ENCODE measurements at regions not wholly inside any gene's neighbourhood (a gene's known extent, or its start where the extent isn't known, plus 50 kb on each side); places are given as distances from the start of the nearest gene placed in this dataset.
"Not testable (repeated sequence)": the region's sequence is repeated elsewhere in the genome, so short reads cannot be mapped to it uniquely, and the experiment has no call there.

DNA sequence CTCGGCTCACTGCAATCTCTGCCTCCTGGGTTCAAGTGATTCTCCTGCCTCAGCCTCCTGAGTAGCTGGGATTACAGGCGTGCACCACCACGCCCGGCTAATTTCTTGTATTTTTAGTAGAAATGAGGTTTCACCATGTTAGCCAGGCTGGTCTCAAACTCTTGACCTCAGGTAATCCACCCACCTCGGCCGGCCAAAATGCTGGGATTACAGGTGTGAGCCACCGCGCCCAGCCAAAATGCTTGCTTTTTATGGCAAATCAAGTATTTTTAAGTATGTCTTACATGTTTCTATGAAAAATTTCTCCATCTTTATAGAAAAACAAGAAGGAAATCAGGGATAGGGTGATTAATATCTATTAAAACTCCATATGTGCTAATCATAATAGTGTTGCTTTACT is 959.1 kb downstream of the EPHA4 start:
- CTCF ChIA-PET: not testable (repeated sequence)

DNA sequence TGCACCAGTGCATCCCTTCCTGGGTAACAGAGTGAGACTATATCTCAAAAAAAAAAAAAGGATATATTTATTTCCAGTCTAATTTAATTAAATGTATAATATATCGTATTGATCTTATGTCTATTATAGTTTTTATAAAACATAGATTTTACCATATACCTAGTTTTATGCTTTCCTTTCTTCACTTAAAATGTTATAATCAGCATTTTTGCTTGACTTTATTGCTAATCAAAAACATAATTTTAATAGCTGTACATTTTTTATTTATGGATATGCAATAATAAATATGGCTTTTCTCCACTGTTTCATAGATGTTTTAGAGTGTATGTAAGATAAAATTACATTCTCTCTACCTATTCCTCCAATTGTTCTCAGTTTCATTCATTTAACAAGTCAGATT is 958.0 kb downstream of the EPHA4 start:
- H3K4me3 Mint-ChIP-seq: no peak overlapping the region
- ChIA-PET CTCF (no interaction called here), POLR2A (no interaction called here)
- H3K9me3 Mint-ChIP-seq (ENCODE audit: insufficient read depth): no peaks in the 10 kb centered on the region
- no peaks in the 10 kb centered on the region for H3K4me1 Mint-ChIP-seq (ENCODE audit: low read depth)
- no peaks in the 10 kb centered on the region for H3K27me3 Mint-ChIP-seq (ENCODE audit: low read depth)
- H3K36me3 Mint-ChIP-seq (ENCODE audit: low read depth): no peaks in the 10 kb centered on the region
- ATAC-seq: no peak
- no peak for DNase-seq
- no peak overlapping the region for H3K27ac Mint-ChIP-seq

More for the DNA sequence above, 959.1 kb downstream of the EPHA4 start:
- POLR2A ChIA-PET; H3K4me1 Mint-ChIP-seq (ENCODE audit: low read depth); ATAC-seq; H3K27ac Mint-ChIP-seq; H3K4me3 Mint-ChIP-seq; DNase-seq; H3K36me3 Mint-ChIP-seq (ENCODE audit: low read depth); H3K27me3 Mint-ChIP-seq (ENCODE audit: low read depth); H3K9me3 Mint-ChIP-seq (ENCODE audit: insufficient read depth): not testable (repeated sequence)

DNA sequence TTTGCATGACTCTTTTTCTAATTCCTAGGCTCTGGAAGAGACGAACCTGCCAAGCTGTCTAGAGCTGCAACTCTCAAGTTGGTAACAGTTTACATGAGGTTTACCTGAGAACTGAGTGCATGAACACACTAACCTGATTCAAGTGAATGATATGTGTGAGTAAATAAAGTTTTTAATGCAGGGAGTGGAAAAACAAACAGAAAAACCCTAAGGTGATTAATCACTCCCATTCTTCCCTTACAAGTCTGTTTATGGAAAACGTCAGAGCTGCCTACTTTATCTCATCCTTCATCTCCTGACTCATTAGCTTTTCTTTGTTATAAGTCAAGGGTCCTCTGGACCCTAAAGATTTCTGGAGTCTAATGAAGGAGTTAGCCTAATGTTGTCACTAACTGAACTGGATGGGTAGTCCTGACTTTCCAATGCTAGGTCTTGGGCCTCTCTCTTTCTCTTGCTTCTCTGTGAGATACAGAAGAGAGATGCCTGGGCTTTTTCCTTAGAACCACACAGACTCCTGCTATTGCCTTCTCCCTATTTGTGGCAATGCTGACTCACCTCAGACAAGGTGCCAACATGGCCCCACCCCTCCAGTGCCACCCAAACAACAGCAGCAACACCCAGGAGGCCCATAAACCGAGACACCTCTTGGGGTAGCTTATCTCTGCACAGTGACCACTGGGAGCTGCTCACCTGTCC is 952.4 kb downstream of the EPHA4 start:
- Mint-ChIP-seq H3K4me1 (ENCODE audit: low read depth) (no peaks in the 10 kb centered on the region), H3K27ac (no peak overlapping the region), H3K36me3 (ENCODE audit: low read depth) (no peaks in the 10 kb centered on the region), H3K27me3 (ENCODE audit: low read depth) (no peaks in the 10 kb centered on the region), H3K4me3 (no peak overlapping the region), H3K9me3 (ENCODE audit: insufficient read depth) (no peaks in the 10 kb centered on the region)
- CTCF ChIA-PET: no interaction called here
- POLR2A ChIA-PET: no interaction called here
- ATAC-seq (no peak), DNase-seq (no peak)

DNA sequence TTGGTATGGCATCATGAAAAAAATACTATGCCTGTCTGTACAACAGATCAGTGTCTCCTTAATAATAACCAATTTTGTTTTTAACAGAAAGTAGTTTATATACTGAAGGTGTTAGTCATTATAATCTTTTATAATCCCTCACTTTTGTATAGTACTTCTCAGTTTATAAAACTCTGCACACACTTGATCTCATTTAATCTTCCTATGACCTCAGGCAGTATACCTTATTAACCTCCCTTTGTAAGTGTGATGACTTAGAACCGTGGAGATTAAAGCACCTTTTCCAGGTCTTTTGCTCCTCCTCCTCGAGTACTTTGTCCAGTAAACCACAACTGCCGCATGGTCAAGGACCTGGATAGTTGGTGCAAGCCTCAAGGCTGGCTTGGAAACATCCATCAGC is 945.5 kb downstream of the EPHA4 start:
- no peak for ATAC-seq
- no peaks in the 10 kb centered on the region for H3K36me3 Mint-ChIP-seq (ENCODE audit: low read depth)
- no peak overlapping the region for H3K4me3 Mint-ChIP-seq
- no peaks in the 10 kb centered on the region for H3K27me3 Mint-ChIP-seq (ENCODE audit: low read depth)
- DNase-seq: no peak
- no peaks in the 10 kb centered on the region for H3K9me3 Mint-ChIP-seq (ENCODE audit: insufficient read depth)
- H3K27ac Mint-ChIP-seq: no peak overlapping the region
- POLR2A ChIA-PET: no interaction called here
- CTCF ChIA-PET: no interaction called here
- no peaks in the 10 kb centered on the region for H3K4me1 Mint-ChIP-seq (ENCODE audit: low read depth)

DNA sequence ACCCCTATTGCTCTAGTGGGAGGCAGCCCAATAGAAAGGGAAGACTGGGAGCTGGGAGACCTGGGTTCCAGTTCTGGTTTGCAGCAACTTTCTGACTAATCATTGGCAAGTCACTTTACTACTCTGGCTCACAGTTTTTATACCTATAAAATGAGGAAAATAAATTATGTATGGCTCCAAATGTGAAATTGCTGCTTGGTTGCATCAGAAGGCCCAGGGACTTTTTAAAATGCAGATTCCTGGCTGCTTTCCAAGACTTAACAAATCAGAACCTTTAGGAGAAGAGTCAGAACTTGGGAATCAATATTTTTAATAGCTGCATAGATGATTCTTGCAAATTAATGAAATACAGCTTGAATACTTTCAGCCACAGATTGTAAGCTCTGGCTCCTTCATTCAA is 943.9 kb downstream of the EPHA4 start:
- ATAC-seq (no peak), DNase-seq (no peak)
- Mint-ChIP-seq H3K36me3 (ENCODE audit: low read depth) (no peaks in the 10 kb centered on the region), H3K4me3 (no peak overlapping the region), H3K4me1 (ENCODE audit: low read depth) (no peaks in the 10 kb centered on the region), H3K27ac (no peak overlapping the region), H3K9me3 (ENCODE audit: insufficient read depth) (no peaks in the 10 kb centered on the region), H3K27me3 (ENCODE audit: low read depth) (no peaks in the 10 kb centered on the region)
- POLR2A ChIA-PET: no interaction called here
- CTCF ChIA-PET: no interaction called here

DNA sequence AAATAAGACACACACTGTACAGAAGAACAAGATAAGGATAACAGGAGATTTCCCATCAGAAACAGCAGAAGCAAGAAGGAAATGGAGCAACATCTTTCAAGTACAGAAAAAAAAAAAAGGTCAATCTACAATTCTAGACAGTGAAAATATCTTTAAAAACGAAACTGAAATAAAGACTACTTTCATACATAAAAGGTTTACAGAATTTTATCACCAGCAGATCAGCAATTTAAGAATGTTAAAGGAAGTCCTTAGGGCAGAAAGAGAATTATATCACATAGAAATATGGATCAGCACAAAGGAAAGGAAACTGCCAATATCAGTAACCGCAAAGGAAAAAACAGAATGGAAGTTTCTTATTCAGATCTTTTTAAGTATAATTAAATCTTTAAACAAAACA is 931.0 kb downstream of the EPHA4 start:
- ChIA-PET CTCF (no interaction called here), POLR2A (no interaction called here)
- Mint-ChIP-seq H3K27me3 (ENCODE audit: low read depth) (no peaks in the 10 kb centered on the region), H3K27ac (no peak overlapping the region), H3K4me1 (ENCODE audit: low read depth) (no peaks in the 10 kb centered on the region), H3K9me3 (ENCODE audit: insufficient read depth) (no peaks in the 10 kb centered on the region), H3K4me3 (no peak overlapping the region), H3K36me3 (ENCODE audit: low read depth) (no peaks in the 10 kb centered on the region)
- DNase-seq (no peak), ATAC-seq (no peak)

DNA sequence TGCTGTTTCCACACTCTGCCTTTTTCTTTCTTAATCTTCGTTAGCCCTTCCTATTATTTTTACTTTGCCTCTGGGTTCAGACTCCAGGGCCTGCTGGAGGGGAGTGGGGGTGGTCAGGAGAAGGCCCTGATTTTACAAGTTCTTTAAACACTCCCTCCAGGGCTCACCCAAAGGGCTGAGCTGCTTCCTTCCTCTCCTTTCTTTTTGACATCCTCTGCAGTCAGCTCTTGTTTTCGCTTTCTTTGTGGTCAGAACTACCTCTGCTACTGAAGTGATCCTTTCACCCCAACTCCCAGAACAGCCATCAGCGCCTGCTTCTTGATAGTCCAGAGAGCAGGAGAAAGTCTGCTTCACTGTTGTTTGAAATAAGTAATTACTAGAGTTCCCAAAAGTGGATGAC is 925.7 kb downstream of the EPHA4 start:
- H3K27ac Mint-ChIP-seq: no peak overlapping the region
- DNase-seq (no peak), ATAC-seq (no peak)
- POLR2A ChIA-PET: no interaction called here
- H3K4me1 Mint-ChIP-seq (ENCODE audit: low read depth): peaks cover 4% of the 10 kb centered on the region
- no peaks in the 10 kb centered on the region for H3K36me3 Mint-ChIP-seq (ENCODE audit: low read depth)
- H3K9me3 Mint-ChIP-seq (ENCODE audit: insufficient read depth): no peaks in the 10 kb centered on the region
- H3K27me3 Mint-ChIP-seq (ENCODE audit: low read depth): no peaks in the 10 kb centered on the region
- CTCF ChIA-PET: no interaction called here
- no peak overlapping the region for H3K4me3 Mint-ChIP-seq

DNA sequence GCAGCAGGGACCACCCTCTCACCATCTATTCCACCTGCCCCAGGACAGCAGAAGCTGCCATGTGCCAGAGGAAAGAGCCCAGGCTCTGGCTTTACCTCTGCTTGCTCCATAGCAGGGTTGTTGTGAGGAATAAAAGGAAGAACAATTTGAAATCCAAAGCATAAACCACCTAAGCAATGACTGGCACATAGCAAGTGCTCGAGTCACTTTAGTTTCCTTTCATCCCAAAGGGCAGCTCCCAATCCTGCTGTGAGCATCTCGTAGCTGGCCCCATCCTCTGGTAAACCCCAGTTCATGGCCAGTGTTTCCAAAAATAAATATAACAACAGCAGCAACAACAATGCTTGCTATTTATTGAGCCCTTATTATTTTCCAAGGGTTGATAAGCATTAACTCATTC is 923.5 kb downstream of the EPHA4 start:
- POLR2A ChIA-PET: no interaction called here
- Mint-ChIP-seq H3K36me3 (ENCODE audit: low read depth) (no peaks in the 10 kb centered on the region), H3K27me3 (ENCODE audit: low read depth) (no peaks in the 10 kb centered on the region), H3K27ac (no peak overlapping the region), H3K4me3 (no peak overlapping the region), H3K4me1 (ENCODE audit: low read depth) (peaks cover 4% of the 10 kb centered on the region), H3K9me3 (ENCODE audit: insufficient read depth) (no peaks in the 10 kb centered on the region)
- CTCF ChIA-PET: no interaction called here
- DNase-seq (no peak), ATAC-seq (no peak)

DNA sequence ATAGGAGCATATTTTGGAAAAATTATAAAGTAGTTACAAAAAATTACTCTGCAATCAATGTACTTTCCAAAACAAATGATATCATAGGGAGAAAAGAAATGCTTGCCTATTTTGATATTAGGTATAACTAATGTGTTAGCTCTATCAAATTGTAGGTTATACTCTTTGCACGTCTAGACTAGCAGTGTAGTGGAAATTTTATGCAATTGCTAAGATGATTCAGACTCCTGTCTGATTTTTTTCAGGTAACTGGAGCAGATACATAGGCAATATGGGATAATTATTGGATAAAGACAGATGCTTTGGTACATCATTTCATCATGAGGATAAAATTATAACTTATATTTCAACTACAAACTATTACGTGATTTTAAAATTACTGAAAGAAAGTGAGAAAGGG is 918.3 kb downstream of the EPHA4 start:
- no peaks in the 10 kb centered on the region for H3K4me1 Mint-ChIP-seq (ENCODE audit: low read depth)
- ChIA-PET POLR2A (no interaction called here), CTCF (no interaction called here)
- H3K9me3 Mint-ChIP-seq (ENCODE audit: insufficient read depth): no peaks in the 10 kb centered on the region
- peaks cover 2% of the 10 kb centered on the region for H3K27me3 Mint-ChIP-seq (ENCODE audit: low read depth)
- no peak overlapping the region for H3K4me3 Mint-ChIP-seq
- no peaks in the 10 kb centered on the region for H3K36me3 Mint-ChIP-seq (ENCODE audit: low read depth)
- ATAC-seq: no peak
- no peak for DNase-seq
- H3K27ac Mint-ChIP-seq: no peak overlapping the region

DNA sequence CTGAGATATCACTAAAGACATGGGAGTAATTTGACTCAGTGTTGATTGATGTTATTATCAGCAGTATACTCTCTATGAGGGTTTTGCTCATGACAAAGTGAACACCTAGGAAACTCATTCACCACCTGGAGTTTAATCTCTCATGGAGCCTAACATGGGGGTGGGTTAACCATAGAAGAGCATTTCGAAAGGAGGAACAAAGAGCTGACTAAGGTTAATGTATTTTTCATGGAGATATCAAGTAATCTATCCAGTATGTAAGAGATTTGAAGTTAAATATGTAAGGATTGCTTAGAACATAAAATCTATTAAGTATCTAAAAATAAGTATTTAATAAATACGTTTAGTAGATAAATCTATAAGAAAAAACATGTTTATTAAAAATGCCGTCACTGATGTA is 917.8 kb downstream of the EPHA4 start:
- no peak for ATAC-seq

DNA sequence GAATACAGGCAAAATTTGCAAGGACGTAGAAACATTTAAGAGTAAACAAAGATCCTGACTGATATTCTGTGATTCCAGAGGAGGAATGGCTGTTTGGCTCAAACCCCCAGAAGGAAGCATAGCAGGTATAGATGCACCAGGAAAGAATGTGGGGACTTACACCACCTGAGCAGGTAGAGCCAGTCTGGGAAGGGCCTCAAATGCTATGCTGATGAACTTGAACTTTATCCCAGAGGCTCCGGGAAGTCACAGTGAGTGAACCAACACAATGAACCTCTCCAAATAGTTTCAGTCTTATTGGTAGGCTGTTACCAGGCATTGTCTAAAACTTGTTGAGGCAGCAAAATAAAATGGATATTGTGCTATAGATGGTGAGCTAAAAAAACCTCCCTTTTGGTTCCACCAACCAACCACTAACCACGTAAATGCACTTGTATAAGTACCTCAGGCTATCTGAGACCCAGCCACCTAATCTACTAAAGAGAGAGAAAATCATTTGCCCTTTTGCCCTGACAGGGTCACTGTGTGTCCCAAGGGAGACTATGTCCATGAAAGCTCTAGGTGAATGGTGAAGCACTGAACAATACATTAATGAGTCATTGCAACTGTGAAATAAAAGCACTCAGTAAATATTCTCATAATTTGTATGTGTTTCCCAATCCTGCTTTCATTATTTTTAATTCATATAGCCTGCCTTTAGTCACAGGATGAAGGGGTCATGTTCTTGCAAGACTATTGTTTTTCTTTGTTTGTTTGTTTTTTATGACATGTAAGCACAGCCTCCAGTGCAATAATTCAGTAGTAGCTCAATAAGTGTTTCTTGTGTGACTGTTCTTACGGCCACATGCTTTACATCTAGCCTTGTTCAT is 911.6 kb downstream of the EPHA4 start:
- no peaks in the 10 kb centered on the region for H3K27me3 Mint-ChIP-seq (ENCODE audit: low read depth)
- no peak overlapping the region for H3K4me3 Mint-ChIP-seq
- H3K9me3 Mint-ChIP-seq (ENCODE audit: insufficient read depth): no peaks in the 10 kb centered on the region
- no peak for ATAC-seq
- POLR2A ChIA-PET: no interaction called here
- DNase-seq: no peak
- no peaks in the 10 kb centered on the region for H3K36me3 Mint-ChIP-seq (ENCODE audit: low read depth)
- H3K27ac Mint-ChIP-seq: no peak overlapping the region
- H3K4me1 Mint-ChIP-seq (ENCODE audit: low read depth): no peaks in the 10 kb centered on the region
- CTCF ChIA-PET: interaction anchor here (0.7 kb wide), 1 partner anchor 929 kb away, joined by 3 read pairs; no protein-coding TSS in a partner anchor

More for the DNA sequence above, 917.8 kb downstream of the EPHA4 start:
- H3K27me3 Mint-ChIP-seq (ENCODE audit: low read depth): peaks cover 2% of the 10 kb centered on the region
- no peak overlapping the region for H3K4me3 Mint-ChIP-seq
- no peak for DNase-seq
- ChIA-PET CTCF (no interaction called here), POLR2A (no interaction called here)
- H3K9me3 Mint-ChIP-seq (ENCODE audit: insufficient read depth): no peaks in the 10 kb centered on the region
- H3K27ac Mint-ChIP-seq: no peak overlapping the region
- H3K36me3 Mint-ChIP-seq (ENCODE audit: low read depth): no peaks in the 10 kb centered on the region
- no peaks in the 10 kb centered on the region for H3K4me1 Mint-ChIP-seq (ENCODE audit: low read depth)

DNA sequence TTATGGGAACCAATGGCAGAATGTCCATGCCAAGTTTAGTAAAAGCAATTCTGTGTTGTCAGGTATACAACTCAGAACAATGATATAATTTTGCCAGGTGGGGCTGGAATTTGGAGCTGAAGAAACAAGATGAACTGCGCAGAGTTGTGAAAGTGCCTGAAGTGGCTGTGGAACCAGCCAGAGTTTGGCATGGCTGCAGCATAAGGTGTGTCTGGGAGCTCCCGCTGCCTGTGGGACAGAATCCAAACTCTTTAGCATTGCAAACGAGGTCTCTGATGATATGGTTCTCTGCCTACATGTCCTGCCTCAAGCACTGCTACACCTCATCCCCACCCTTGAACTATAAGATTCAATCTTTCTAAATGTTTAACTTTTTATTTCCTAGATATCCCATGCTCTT is 909.7 kb downstream of the EPHA4 start:
- CTCF ChIA-PET: no interaction called here
- Mint-ChIP-seq H3K9me3 (ENCODE audit: insufficient read depth) (no peaks in the 10 kb centered on the region), H3K4me3 (no peak overlapping the region), H3K4me1 (ENCODE audit: low read depth) (no peaks in the 10 kb centered on the region), H3K27me3 (ENCODE audit: low read depth) (no peaks in the 10 kb centered on the region), H3K36me3 (ENCODE audit: low read depth) (no peaks in the 10 kb centered on the region), H3K27ac (no peak overlapping the region)
- POLR2A ChIA-PET: no interaction called here
- no peak for ATAC-seq
- no peak for DNase-seq

DNA sequence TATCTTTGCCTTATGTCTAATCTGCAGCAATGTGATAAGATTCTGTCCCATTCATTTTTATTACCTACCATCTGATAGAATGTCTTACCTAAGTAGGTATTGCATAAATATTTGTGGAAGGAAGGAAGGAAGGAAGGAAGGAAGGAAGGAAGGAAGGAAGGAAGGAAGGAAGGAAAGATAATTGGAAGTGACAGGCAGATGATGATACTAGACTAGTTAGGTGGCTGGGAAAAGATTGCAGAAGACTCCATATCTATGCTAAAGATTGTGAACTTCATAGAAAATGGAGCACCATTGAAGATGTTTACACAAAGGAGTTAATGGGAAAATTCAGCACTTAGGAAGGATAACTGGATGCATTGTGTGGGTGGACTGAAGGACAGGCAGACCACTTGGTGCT is 909.0 kb downstream of the EPHA4 start:
- no peak overlapping the region for H3K27ac Mint-ChIP-seq
- POLR2A ChIA-PET: no interaction called here
- H3K9me3 Mint-ChIP-seq (ENCODE audit: insufficient read depth): no peaks in the 10 kb centered on the region
- no peaks in the 10 kb centered on the region for H3K27me3 Mint-ChIP-seq (ENCODE audit: low read depth)
- H3K4me3 Mint-ChIP-seq: no peak overlapping the region
- no peaks in the 10 kb centered on the region for H3K4me1 Mint-ChIP-seq (ENCODE audit: low read depth)
- DNase-seq (no peak), ATAC-seq (no peak)
- CTCF ChIA-PET: no interaction called here
- H3K36me3 Mint-ChIP-seq (ENCODE audit: low read depth): no peaks in the 10 kb centered on the region
